GM19025 (cell line): ENCODE measurements at regions not wholly inside any gene's neighbourhood (a gene's known extent, or its start where the extent isn't known, plus 50 kb on each side); places are given as distances from the start of the nearest gene placed in this dataset.

Experiments
- ATAC-seq: cut with Tn5 transposase; IDR thresholded peaks from one replicate; pipeline ENCODE4 v1.9.1; 2021; ENCODE audit warnings: mild to moderate bottlenecking, low read depth, moderate library complexity; ENCODE audit not compliant: unreplicated experiment

DNA sequence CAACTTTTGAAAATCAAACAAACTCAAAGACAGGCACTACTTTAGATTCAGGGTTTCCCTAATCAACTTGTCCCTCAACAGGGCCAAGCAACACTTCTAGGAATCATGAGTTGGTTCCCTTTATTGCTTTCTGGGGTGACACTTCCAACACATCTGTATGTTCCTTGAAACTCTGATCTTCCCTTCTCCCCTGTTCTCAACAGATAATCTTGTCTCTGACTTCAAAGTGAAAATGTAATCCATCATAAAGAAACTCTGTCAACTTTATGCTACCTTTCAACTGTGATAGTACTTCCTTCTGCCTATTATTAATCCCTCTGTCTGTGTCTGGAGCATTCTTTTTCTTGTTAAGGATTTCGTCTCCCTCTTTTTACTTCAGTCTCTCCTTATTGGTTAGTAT is 250.1 kb upstream of the MEF2C start:
- no peak for ATAC-seq

DNA sequence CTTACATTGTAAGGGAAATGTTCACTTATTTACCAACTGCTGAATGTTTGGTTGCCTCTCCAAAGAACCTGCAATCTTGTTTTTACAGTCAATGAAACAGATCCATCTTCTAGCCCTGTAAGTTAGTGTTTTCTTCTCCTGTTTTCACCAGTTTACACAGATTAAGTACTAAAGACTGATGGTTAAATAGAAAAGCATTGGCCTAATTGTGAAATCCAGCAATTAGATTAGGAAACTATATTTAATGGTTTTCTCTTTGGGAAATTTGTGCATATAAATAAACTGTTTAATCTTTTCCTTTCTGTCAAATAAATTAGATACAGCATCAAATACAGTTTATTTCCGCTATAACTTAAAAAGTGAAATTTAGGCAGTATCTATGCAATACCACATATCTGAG is 247.9 kb upstream of the MEF2C start:
- no peak for ATAC-seq

- ATAC-seq: no peak
Measured at GRCh38 chr5:89129941-89130340, 247.0 kb upstream of the MEF2C start.

DNA sequence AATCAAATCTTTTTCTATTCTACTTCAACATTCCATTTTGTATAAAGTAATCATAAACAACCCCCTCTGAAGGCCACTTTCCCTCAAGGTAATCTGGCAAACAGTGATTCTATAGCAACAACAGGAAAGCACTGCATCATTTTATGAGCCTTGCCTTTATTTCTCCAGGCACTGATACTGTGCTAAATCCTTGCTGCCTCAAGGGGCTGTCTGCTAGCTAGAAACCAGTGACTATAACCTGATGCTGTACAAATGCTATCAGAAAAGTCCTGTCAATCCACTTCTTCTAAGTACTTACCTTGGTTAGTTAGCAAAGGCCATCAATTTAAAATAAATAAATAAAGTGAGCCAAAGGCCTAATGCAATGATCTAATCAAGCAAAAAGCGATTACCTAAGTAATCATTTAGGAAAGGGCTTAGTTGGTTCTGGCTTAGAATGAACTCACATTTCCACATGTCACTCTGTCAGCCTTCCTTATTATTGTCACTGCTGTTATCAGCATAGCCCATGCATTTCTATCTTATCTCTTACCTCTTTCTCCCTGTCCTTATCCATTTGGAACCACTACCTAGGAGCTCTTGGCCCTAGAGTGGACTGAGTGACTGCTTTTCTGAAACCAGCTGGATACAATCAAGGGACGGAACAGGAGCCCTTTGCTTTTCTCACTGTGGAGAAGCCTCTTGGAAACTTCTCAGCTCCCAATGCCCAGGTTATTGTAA is 246.1 kb upstream of the MEF2C start:
- no peak for ATAC-seq

DNA sequence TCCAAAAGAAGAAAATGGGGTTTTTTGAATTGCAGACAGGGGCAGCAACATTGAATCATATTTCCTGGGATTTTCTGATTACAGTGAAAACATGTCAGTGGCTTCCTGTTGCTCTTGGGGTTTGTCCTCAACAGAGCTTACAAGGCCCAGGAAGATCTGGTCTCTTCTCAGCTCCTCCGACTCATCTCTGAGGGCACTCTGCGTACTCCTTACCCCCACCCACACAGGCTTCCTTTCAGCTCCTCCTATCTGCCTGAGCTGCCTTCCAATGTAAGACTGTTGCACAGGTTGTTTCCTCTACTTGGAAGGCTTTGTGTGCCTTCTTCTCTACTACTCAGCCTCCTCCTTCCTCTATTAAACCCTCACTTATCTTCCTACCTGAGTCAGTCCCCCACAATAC is 245.1 kb upstream of the MEF2C start:
- ATAC-seq: no peak

- no peak for ATAC-seq
Measured at GRCh38 chr5:89127191-89127590, 244.2 kb upstream of the MEF2C start.

GRCh38 chr5:89125372-89125771 is 242.4 kb upstream of the MEF2C start:
- ATAC-seq: no peak

DNA sequence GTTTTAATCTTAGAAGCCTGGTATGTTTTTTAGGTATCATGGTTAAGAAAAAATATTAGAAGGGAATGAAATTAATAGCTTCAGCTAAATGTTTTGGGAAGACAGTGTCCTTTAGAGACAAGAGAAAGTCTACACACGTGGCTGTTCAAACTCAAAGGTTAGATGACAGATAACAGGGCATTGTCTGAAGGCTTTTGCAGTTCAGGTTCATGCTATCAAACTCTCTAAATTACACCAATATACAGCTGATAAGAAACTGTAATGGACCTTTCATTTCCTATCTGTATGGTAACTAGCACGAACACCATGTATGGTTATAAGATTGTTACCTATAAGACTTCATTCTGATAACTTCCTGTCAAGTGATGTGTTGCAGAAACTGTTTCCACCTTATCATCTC is 240.6 kb upstream of the MEF2C start:
- no peak for ATAC-seq

- ATAC-seq: no peak
Measured at GRCh38 chr5:89120719-89121118, 237.7 kb upstream of the MEF2C start.

- ATAC-seq: peak; percentile 92
Measured at GRCh38 chr5:89117124-89117644, 234.2 kb upstream of the MEF2C start.

DNA sequence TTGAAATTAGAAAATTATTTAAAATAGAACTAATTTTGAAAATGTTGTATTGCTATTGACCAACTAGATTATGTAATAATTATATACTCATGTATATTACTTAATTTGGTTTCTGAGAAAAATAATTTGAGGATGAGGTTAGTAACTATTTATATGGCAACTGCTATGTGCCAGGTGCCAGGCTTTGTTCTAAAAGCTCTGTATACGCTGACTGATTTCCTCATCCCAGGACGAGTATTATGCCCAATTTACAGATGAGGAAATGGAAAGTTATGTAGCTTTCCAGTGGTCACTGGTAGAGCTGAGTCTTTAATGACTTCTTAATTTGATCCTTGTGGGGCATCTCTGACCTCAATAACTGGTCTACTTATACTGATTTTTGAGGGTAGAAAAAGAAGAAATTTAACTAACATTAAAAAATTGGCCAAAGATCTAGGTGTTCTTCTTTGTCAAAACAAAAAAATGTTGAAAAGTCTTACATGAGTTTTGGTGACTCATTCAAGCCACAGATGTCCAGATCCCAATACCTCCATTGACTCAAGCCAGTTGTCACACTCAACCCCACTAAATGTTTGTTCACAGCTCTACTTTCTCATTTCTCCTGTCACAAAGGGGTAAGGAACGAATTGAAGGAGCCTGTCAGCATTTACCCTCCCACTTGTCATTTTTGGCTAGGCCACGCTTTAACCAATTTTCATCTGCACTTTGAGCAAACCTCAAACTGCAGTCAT is 228.1 kb upstream of the MEF2C start:
- ATAC-seq: no peak

- no peak for ATAC-seq
Measured at GRCh38 chr5:89106480-89106879, 223.5 kb upstream of the MEF2C start.

- ATAC-seq: no peak
Measured at GRCh38 chr5:89105836-89106235, 222.9 kb upstream of the MEF2C start.

DNA sequence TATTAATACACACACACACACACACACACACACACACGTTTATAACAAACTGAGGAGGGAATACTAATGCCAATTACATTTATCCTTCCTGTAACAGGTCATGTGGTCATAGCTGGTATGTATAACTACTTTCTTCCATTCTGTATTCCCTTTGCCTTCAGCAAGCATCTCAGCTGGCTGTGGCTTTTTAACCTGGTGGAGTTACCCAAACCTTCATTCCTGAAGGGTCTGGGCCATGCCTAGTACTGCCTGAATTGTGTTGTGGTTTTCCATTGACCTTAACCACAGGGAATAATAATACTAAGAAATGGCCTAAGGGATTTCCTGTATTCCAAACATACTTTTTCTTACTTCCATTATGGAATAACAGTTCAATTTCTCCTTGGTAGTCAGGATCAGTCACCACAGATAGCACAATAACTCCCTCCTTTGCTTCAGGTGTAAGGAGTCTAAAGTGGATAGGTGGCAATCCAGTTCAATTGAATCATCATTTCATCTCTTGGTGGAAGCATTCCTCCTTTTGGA is 222.2 kb upstream of the MEF2C start:
- no peak for ATAC-seq

GRCh38 chr5:89098199-89098756 is 215.3 kb upstream of the MEF2C start:
- ATAC-seq: no peak

DNA sequence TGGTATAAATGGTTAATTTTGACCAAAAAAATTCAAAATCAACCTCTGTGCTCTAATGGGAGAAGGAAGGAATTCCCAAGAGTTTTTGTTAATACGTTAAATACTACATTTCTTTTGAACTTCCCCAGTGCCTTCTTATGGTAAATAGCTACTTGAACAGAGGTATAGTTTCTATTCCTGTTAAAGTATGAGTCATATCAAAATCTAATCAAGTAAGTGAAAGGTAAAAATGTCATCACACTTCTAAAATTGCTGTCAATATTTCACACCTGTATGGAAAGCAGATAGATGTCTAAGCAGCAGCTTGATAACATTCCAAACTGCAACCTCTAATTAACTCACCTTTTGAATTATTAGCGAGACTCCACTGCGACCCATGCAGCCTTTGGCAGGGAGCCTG is 214.1 kb upstream of the MEF2C start:
- ATAC-seq: peak; percentile 82

- ATAC-seq: no peak
Measured at GRCh38 chr5:89095341-89095740, 212.4 kb upstream of the MEF2C start.

- no peak for ATAC-seq
Measured at GRCh38 chr5:89090037-89090436, 207.1 kb upstream of the MEF2C start.

GRCh38 chr5:89087551-89088318 is 204.8 kb upstream of the MEF2C start:
- no peak for ATAC-seq

DNA sequence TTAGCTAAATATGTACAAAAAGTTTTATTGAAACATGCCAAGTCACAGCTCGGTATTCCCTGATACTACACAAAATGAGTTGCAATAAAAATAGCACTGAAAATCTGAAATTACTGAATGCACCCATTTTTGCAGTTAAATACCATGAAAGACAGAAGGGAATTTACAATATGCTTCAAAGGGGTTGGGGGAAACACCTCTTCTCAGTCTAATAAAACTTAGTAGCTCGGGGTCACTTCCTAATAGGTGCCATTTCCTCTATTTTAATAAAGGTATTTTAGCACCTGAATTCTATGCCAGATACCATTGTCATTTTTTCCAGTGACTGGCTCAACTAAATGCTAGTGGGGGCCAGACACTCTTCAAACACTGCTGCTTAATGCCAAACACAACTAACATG is 204.1 kb upstream of the MEF2C start:
- no peak for ATAC-seq
